HG02642 (cell line): ENCODE measurements at regions not wholly inside any gene's neighbourhood (a gene's known extent, or its start where the extent isn't known, plus 50 kb on each side); places are given as distances from the start of the nearest gene placed in this dataset.
"Not testable (repeated sequence)": the region's sequence is repeated elsewhere in the genome, so short reads cannot be mapped to it uniquely, and the experiment has no call there.

Experiments used
- ATAC-seq: cut with Tn5 transposase; IDR thresholded peaks from one replicate; pipeline ENCODE4 v1.9.1; 2021; ENCODE audit warnings: mild to moderate bottlenecking; ENCODE audit not compliant: unreplicated experiment, poor library complexity

- no peak for ATAC-seq
Observed at GRCh38 chr6:105522626-105523322, 119.9 kb upstream of the PREP start.

- ATAC-seq: no peak
Observed at GRCh38 chr6:105519954-105520353, 117.1 kb upstream of the PREP start.

- not testable (repeated sequence) for ATAC-seq
Observed at GRCh38 chr6:105518993-105519392, 116.1 kb upstream of the PREP start.

- no peak for ATAC-seq
Observed at GRCh38 chr6:105515054-105515453, 112.2 kb upstream of the PREP start.

- ATAC-seq: no peak
Observed at GRCh38 chr6:105514306-105514705, 111.4 kb upstream of the PREP start.

- ATAC-seq: no peak
Observed at GRCh38 chr6:105511639-105512038, 108.8 kb upstream of the PREP start.

GRCh38 chr6:105510746-105511145 is 107.9 kb upstream of the PREP start:
- no peak for ATAC-seq

GRCh38 chr6:105509506-105510331 is 106.8 kb upstream of the PREP start:
- no peak for ATAC-seq

- no peak for ATAC-seq
Observed at GRCh38 chr6:105507811-105508210, 104.9 kb upstream of the PREP start.

- ATAC-seq: no peak
Observed at GRCh38 chr6:105504706-105505105, 101.8 kb upstream of the PREP start.

GRCh38 chr6:105503641-105504040 is 100.8 kb upstream of the PREP start:
- no peak for ATAC-seq

GRCh38 chr6:105501826-105502344 is 99.0 kb upstream of the PREP start:
- ATAC-seq: no peak

- ATAC-seq: no peak
Observed at GRCh38 chr6:105501246-105501645, 98.4 kb upstream of the PREP start.

- no peak for ATAC-seq
Observed at GRCh38 chr6:105500693-105501092, 97.8 kb upstream of the PREP start.

GRCh38 chr6:105499931-105500330 is 97.0 kb upstream of the PREP start:
- ATAC-seq: no peak

- ATAC-seq: no peak
Observed at GRCh38 chr6:105499136-105499870, 96.4 kb upstream of the PREP start.

GRCh38 chr6:105497549-105497948 is 94.7 kb upstream of the PREP start:
- ATAC-seq: no peak

GRCh38 chr6:105495515-105495914 is 92.6 kb upstream of the PREP start:
- ATAC-seq: peak; percentile 62

- no peak for ATAC-seq
Observed at GRCh38 chr6:105494688-105495087, 91.8 kb upstream of the PREP start.

- ATAC-seq: no peak
Observed at GRCh38 chr6:105493736-105494135, 90.9 kb upstream of the PREP start.
